ENCODE measurements at regions not wholly inside any gene's neighbourhood (a gene's known extent, or its start where the extent isn't known, plus 50 kb on each side); places are given as distances from the start of the nearest gene placed in this dataset.

- TF ChIP-seq EP300 (IDR thresholded peaks at IDR 0.05) (no peak), CTCF (IDR thresholded peaks at IDR 0.05) (no peak), POLR2A (IDR thresholded peaks at IDR 0.05) (no peak)
Measured at GRCh38 chr10:111246814-111247452, 170.1 kb downstream of the ADRA2A start.
